GM18498 (cell line): ENCODE measurements at regions not wholly inside any gene's neighbourhood (a gene's known extent, or its start where the extent isn't known, plus 50 kb on each side); places are given as distances from the start of the nearest gene placed in this dataset.

Source experiments
- ATAC-seq: cut with Tn5 transposase; IDR thresholded peaks from one replicate; pipeline ENCODE4 v1.9.1; 2021; ENCODE audit warnings: mild to moderate bottlenecking, moderate library complexity; ENCODE audit not compliant: unreplicated experiment

GRCh38 chr3:115518100-115518852 is 105.0 kb upstream of the GAP43 start:
- no peak for ATAC-seq

GRCh38 chr3:115520241-115520640 is 103.1 kb upstream of the GAP43 start:
- no peak for ATAC-seq

GRCh38 chr3:115520651-115521245 is 102.6 kb upstream of the GAP43 start:
- no peak for ATAC-seq

- ATAC-seq: no peak
These were observed 99.9 kb upstream of the GAP43 start for GRCh38 chr3:115523458-115523857.

- no peak for ATAC-seq
These were observed 98.8 kb upstream of the GAP43 start for GRCh38 chr3:115524549-115524948.

- ATAC-seq: no peak
These were observed 97.6 kb upstream of the GAP43 start for GRCh38 chr3:115525731-115526130.

GRCh38 chr3:115533218-115533617 is 90.1 kb upstream of the GAP43 start:
- no peak for ATAC-seq

GRCh38 chr3:115536171-115536570 is 87.1 kb upstream of the GAP43 start:
- no peak for ATAC-seq

GRCh38 chr3:115537669-115538068 is 85.6 kb upstream of the GAP43 start:
- ATAC-seq: no peak

- ATAC-seq: no peak
These were observed 76.1 kb upstream of the GAP43 start for GRCh38 chr3:115547207-115547606.

- no peak for ATAC-seq
These were observed 74.7 kb upstream of the GAP43 start for GRCh38 chr3:115548611-115549010.

GRCh38 chr3:115549071-115549470 is 74.2 kb upstream of the GAP43 start:
- no peak for ATAC-seq

- no peak for ATAC-seq
These were observed 73.0 kb upstream of the GAP43 start for GRCh38 chr3:115550285-115550761.

GRCh38 chr3:115551016-115551415 is 72.3 kb upstream of the GAP43 start:
- ATAC-seq: no peak

- no peak for ATAC-seq
These were observed 71.3 kb upstream of the GAP43 start for GRCh38 chr3:115552007-115552406.

GRCh38 chr3:115553796-115554486 is 69.4 kb upstream of the GAP43 start:
- no peak for ATAC-seq

GRCh38 chr3:115554487-115554807 is 68.9 kb upstream of the GAP43 start:
- no peak for ATAC-seq

- no peak for ATAC-seq
These were observed 60.6 kb upstream of the GAP43 start for GRCh38 chr3:115562636-115563267.

- no peak for ATAC-seq
These were observed 59.3 kb upstream of the GAP43 start for GRCh38 chr3:115563984-115564383.

- no peak for ATAC-seq
These were observed 51.9 kb upstream of the GAP43 start for GRCh38 chr3:115571413-115571812.
